ENCODE measurements at regions not wholly inside any gene's neighbourhood (a gene's known extent, or its start where the extent isn't known, plus 50 kb on each side); places are given as distances from the start of the nearest gene placed in this dataset.

DNA sequence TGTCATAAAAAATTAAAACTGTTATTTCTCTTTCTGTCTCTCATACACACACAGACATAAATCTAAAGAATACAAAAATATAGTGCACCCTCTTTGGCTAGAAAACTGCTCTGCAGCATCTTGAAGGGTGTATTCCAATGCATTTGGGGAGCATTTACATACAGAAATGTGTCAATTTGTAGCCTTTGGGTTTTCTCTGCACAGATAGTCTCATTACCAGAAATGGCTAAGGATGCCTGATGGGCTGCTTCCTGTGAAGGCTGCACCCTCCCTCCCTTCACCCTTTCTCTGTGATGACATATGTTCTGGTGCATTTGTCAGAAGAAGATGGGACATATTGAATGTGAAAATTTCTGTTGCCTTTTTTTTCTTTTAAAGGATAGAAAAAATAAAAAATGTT lies 1239.3 kb downstream of the CDH11 start:
- BruUV-seq (replicated peaks) = no TSS peak
- Mint-ChIP-seq H3K9me3 (ENCODE audit: unreplicated experiment) (no peaks in the 10 kb centered on the region), H3K4me1 (ENCODE audit: low read depth, unreplicated experiment) (no peaks in the 10 kb centered on the region), H3K36me3 (ENCODE audit: insufficient read depth, unreplicated experiment) (no peaks in the 10 kb centered on the region), H3K27me3 (ENCODE audit: insufficient read depth, unreplicated experiment) (no peaks in the 10 kb centered on the region), H3K4me3 (ENCODE audit: unreplicated experiment) (no peak overlapping the region), H3K27ac (ENCODE audit: unreplicated experiment) (no peak overlapping the region)
- no peaks in the 10 kb centered on the region for H3K36me3 ChIP-seq (ENCODE audit: control insufficient read depth, insufficient read depth, low read length)
- no peaks in the 10 kb centered on the region for H3K27me3 ChIP-seq (replicated peaks; ENCODE audit: control insufficient read depth, insufficient read depth, low read length)
- H3K4me1 ChIP-seq = no peaks in the 10 kb centered on the region
- POLR2A ChIA-PET = no interaction called here
- CTCF ChIA-PET = no interaction called here
- no peaks in the 10 kb centered on the region for H3K9me3 ChIP-seq
- H3K4me3 ChIP-seq (ENCODE audit: low read depth, low read length) = no peak overlapping the region
- no peak for DNase-seq
- TF ChIP-seq, protein P1, sequence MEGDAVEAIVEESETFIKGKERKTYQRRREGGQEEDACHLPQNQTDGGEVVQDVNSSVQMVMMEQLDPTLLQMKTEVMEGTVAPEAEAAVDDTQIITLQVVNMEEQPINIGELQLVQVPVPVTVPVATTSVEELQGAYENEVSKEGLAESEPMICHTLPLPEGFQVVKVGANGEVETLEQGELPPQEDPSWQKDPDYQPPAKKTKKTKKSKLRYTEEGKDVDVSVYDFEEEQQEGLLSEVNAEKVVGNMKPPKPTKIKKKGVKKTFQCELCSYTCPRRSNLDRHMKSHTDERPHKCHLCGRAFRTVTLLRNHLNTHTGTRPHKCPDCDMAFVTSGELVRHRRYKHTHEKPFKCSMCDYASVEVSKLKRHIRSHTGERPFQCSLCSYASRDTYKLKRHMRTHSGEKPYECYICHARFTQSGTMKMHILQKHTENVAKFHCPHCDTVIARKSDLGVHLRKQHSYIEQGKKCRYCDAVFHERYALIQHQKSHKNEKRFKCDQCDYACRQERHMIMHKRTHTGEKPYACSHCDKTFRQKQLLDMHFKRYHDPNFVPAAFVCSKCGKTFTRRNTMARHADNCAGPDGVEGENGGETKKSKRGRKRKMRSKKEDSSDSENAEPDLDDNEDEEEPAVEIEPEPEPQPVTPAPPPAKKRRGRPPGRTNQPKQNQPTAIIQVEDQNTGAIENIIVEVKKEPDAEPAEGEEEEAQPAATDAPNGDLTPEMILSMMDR (IDR thresholded peaks at IDR 0.05; ENCODE audit: insufficient read depth in 1 of 2, low read depth in 1 of 2, low read length in 1 of 2, severe bottlenecking in 1 of 2, unreplicated experiment in 1 of 2) = no peak
- intact Hi-C loops (cut with micrococcal nuclease; ENCODE audit: unreplicated experiment) = loop anchor here (1.0 kb wide), 1 partner anchor 179 kb away; no protein-coding TSS in a partner anchor

DNA sequence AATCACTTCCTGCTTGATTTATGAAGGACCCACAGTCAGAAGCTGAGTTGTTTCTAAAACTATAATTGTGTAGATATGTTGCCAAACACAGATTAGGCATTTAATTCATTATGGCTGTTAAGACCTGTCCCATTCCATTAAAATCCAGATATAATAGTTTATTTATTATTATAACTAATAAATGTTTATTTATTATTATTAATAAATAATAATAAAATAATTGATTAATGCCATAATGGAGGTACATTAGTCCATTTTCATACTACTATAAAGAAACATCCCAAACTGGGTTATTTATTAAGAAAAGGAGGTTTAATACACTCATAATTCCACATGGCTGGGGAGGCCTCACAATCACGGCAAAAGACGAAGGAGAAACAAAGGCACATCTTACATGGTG lies 1240.9 kb downstream of the CDH11 start:
- Mint-ChIP-seq H3K27ac (ENCODE audit: unreplicated experiment) (no peak overlapping the region), H3K4me1 (ENCODE audit: low read depth, unreplicated experiment) (no peaks in the 10 kb centered on the region)
- CTCF ChIA-PET = no interaction called here

DNA sequence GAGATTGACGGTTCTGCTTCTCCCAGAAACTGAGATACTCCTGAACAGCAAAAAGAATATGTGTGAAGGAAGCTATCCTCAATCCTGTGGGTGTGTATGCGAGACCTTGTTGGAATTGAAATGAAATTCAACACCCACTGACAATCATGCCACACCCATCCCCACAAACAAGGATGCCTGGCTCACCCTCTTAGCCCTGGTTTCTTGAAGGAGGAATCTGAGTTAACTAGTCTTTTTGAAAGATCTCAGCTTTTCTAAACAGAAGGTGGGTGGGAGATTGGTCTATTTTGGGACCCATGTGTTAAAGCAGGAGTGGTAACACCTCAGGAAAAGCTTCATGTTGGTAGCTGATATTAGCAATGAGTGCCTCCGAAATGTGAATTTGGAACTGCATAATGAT lies 1244.5 kb downstream of the CDH11 start:
- BruUV-seq (replicated peaks) = no TSS peak
- H3K4me3 Mint-ChIP-seq (ENCODE audit: unreplicated experiment) = no peak overlapping the region
- no peaks in the 10 kb centered on the region for H3K4me1 Mint-ChIP-seq (ENCODE audit: low read depth, unreplicated experiment)
- no peaks in the 10 kb centered on the region for H3K27me3 Mint-ChIP-seq (ENCODE audit: insufficient read depth, unreplicated experiment)
- Histone ChIP-seq H3K4me3 (ENCODE audit: low read depth, low read length) (no peak overlapping the region), H3K4me1 (no peaks in the 10 kb centered on the region), H3K36me3 (ENCODE audit: control insufficient read depth, insufficient read depth, low read length) (no peaks in the 10 kb centered on the region), H3K27me3 (replicated peaks; ENCODE audit: control insufficient read depth, insufficient read depth, low read length) (no peaks in the 10 kb centered on the region), H3K9me3 (no peaks in the 10 kb centered on the region)
- no peak overlapping the region for H3K27ac Mint-ChIP-seq (ENCODE audit: unreplicated experiment)
- CTCF ChIA-PET = interaction anchor here (0.6 kb wide), 1 partner anchor 593 kb away, joined by 3 read pairs; no protein-coding TSS in a partner anchor
- DNase-seq = no peak
- TF ChIP-seq, protein P1 (IDR thresholded peaks at IDR 0.05; ENCODE audit: insufficient read depth in 1 of 2, low read depth in 1 of 2, low read length in 1 of 2, severe bottlenecking in 1 of 2, unreplicated experiment in 1 of 2) = no peak
- POLR2A ChIA-PET = no interaction called here
- intact Hi-C loops (cut with micrococcal nuclease; ENCODE audit: unreplicated experiment) = no loop called here
- H3K9me3 Mint-ChIP-seq (ENCODE audit: unreplicated experiment) = no peaks in the 10 kb centered on the region
- H3K36me3 Mint-ChIP-seq (ENCODE audit: insufficient read depth, unreplicated experiment) = no peaks in the 10 kb centered on the region

More for the DNA sequence above, 1240.9 kb downstream of the CDH11 start:
- TF ChIP-seq, protein P1 (IDR thresholded peaks at IDR 0.05; ENCODE audit: insufficient read depth in 1 of 2, low read depth in 1 of 2, low read length in 1 of 2, severe bottlenecking in 1 of 2, unreplicated experiment in 1 of 2) = no peak
- no peak overlapping the region for H3K4me3 ChIP-seq (ENCODE audit: low read depth, low read length)
- H3K9me3 ChIP-seq = no peaks in the 10 kb centered on the region
- no peaks in the 10 kb centered on the region for H3K4me1 ChIP-seq
- intact Hi-C loops (cut with micrococcal nuclease; ENCODE audit: unreplicated experiment) = no loop called here
- Mint-ChIP-seq H3K36me3 (ENCODE audit: insufficient read depth, unreplicated experiment) (no peaks in the 10 kb centered on the region), H3K27me3 (ENCODE audit: insufficient read depth, unreplicated experiment) (no peaks in the 10 kb centered on the region), H3K9me3 (ENCODE audit: unreplicated experiment) (no peaks in the 10 kb centered on the region), H3K4me3 (ENCODE audit: unreplicated experiment) (no peak overlapping the region)
- BruUV-seq (replicated peaks) = no TSS peak
- no peaks in the 10 kb centered on the region for H3K27me3 ChIP-seq (replicated peaks; ENCODE audit: control insufficient read depth, insufficient read depth, low read length)
- no peak for DNase-seq
- no peaks in the 10 kb centered on the region for H3K36me3 ChIP-seq (ENCODE audit: control insufficient read depth, insufficient read depth, low read length)
- POLR2A ChIA-PET = no interaction called here
